ENCODE measurements at regions not wholly inside any gene's neighbourhood (a gene's known extent, or its start where the extent isn't known, plus 50 kb on each side); places are given as distances from the start of the nearest gene placed in this dataset.

- no peak for TF ChIP-seq BRCA1 (IDR thresholded peaks at IDR 0.05; ENCODE audit: low read depth, low read length)
- TF ChIP-seq, protein P1, sequence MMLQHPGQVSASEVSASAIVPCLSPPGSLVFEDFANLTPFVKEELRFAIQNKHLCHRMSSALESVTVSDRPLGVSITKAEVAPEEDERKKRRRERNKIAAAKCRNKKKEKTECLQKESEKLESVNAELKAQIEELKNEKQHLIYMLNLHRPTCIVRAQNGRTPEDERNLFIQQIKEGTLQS (IDR thresholded peaks at IDR 0.05; ENCODE audit: insufficient read depth, low read depth, low read length) = no peak
- no peak for TF ChIP-seq SP1 (IDR thresholded peaks at IDR 0.05; ENCODE audit: low read depth, low read length)
Observed at GRCh38 chr5:52648726-52649125, 139.0 kb upstream of the ITGA1 start (continued).

Data from H1 (cell line).